ENCODE measurements at regions not wholly inside any gene's neighbourhood (a gene's known extent, or its start where the extent isn't known, plus 50 kb on each side); places are given as distances from the start of the nearest gene placed in this dataset.

DNA sequence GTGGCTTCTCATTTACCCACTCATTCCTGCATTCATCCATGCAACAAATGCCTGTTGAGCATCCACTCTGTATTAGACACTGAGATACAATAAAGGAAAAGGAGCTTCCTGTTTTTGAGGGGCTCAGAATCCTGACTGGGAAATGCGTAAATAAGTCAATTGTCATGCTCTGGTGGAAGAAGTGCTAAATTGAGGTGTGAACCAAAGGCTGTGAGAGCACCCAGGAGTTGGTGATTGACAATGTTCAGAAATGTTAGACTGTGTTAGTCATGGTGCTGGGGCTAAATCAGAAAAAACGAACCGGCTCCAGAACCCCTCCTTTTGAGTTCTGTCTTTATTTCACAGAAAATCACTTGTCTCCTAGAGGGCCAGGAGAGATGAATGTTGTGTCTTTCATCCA is 558.6 kb upstream of the SGCD start:
- TF ChIP-seq, protein P1, sequence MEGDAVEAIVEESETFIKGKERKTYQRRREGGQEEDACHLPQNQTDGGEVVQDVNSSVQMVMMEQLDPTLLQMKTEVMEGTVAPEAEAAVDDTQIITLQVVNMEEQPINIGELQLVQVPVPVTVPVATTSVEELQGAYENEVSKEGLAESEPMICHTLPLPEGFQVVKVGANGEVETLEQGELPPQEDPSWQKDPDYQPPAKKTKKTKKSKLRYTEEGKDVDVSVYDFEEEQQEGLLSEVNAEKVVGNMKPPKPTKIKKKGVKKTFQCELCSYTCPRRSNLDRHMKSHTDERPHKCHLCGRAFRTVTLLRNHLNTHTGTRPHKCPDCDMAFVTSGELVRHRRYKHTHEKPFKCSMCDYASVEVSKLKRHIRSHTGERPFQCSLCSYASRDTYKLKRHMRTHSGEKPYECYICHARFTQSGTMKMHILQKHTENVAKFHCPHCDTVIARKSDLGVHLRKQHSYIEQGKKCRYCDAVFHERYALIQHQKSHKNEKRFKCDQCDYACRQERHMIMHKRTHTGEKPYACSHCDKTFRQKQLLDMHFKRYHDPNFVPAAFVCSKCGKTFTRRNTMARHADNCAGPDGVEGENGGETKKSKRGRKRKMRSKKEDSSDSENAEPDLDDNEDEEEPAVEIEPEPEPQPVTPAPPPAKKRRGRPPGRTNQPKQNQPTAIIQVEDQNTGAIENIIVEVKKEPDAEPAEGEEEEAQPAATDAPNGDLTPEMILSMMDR (IDR thresholded peaks at IDR 0.05; ENCODE audit: low read length) = no peak
- no peak for TF ChIP-seq EZH2 (optimal IDR thresholded peaks at IDR 0.05; ENCODE audit: low read depth, low read length)

All from MM.1S (cell line).